ENCODE measurements at regions not wholly inside any gene's neighbourhood (a gene's known extent, or its start where the extent isn't known, plus 50 kb on each side); places are given as distances from the start of the nearest gene placed in this dataset.

DNA sequence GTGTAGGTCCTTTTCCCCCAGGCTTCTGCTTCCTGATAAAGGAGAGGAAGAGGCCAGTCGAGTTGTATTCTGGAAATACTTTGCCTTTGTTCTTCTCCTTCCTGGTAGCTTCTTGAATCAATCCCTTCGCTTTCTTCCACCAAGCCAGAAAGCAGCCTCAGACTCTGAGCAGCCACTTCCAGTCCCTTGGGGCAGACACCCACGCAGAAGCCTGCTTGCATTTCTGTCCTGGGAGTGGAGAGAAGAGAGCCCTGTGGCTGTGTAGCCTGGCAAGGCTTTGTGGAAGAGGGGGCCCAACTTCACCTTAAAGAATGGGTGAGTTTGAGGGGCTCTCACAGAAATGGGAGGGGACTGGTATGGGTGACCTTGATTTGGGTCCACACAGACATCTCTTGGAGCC is 211.0 kb upstream of the SSTR4 start (continued):
- TF ChIP-seq, protein P1, sequence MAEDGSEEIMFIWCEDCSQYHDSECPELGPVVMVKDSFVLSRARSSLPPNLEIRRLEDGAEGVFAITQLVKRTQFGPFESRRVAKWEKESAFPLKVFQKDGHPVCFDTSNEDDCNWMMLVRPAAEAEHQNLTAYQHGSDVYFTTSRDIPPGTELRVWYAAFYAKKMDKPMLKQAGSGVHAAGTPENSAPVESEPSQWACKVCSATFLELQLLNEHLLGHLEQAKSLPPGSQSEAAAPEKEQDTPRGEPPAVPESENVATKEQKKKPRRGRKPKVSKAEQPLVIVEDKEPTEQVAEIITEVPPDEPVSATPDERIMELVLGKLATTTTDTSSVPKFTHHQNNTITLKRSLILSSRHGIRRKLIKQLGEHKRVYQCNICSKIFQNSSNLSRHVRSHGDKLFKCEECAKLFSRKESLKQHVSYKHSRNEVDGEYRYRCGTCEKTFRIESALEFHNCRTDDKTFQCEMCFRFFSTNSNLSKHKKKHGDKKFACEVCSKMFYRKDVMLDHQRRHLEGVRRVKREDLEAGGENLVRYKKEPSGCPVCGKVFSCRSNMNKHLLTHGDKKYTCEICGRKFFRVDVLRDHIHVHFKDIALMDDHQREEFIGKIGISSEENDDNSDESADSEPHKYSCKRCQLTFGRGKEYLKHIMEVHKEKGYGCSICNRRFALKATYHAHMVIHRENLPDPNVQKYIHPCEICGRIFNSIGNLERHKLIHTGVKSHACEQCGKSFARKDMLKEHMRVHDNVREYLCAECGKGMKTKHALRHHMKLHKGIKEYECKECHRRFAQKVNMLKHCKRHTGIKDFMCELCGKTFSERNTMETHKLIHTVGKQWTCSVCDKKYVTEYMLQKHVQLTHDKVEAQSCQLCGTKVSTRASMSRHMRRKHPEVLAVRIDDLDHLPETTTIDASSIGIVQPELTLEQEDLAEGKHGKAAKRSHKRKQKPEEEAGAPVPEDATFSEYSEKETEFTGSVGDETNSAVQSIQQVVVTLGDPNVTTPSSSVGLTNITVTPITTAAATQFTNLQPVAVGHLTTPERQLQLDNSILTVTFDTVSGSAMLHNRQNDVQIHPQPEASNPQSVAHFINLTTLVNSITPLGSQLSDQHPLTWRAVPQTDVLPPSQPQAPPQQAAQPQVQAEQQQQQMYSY (CRISPR knock-in tag; IDR thresholded peaks at IDR 0.05) = no peak
- TF ChIP-seq, protein P2, sequence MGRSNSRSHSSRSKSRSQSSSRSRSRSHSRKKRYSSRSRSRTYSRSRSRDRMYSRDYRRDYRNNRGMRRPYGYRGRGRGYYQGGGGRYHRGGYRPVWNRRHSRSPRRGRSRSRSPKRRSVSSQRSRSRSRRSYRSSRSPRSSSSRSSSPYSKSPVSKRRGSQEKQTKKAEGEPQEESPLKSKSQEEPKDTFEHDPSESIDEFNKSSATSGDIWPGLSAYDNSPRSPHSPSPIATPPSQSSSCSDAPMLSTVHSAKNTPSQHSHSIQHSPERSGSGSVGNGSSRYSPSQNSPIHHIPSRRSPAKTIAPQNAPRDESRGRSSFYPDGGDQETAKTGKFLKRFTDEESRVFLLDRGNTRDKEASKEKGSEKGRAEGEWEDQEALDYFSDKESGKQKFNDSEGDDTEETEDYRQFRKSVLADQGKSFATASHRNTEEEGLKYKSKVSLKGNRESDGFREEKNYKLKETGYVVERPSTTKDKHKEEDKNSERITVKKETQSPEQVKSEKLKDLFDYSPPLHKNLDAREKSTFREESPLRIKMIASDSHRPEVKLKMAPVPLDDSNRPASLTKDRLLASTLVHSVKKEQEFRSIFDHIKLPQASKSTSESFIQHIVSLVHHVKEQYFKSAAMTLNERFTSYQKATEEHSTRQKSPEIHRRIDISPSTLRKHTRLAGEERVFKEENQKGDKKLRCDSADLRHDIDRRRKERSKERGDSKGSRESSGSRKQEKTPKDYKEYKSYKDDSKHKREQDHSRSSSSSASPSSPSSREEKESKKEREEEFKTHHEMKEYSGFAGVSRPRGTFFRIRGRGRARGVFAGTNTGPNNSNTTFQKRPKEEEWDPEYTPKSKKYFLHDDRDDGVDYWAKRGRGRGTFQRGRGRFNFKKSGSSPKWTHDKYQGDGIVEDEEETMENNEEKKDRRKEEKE (IDR thresholded peaks at IDR 0.05) = no peak
- TF ChIP-seq ZBED1 (IDR thresholded peaks at IDR 0.05; ENCODE audit: borderline replicate concordance) (no peak), RB1 (IDR thresholded peaks at IDR 0.05; ENCODE audit: borderline replicate concordance) (no peak)

DNA sequence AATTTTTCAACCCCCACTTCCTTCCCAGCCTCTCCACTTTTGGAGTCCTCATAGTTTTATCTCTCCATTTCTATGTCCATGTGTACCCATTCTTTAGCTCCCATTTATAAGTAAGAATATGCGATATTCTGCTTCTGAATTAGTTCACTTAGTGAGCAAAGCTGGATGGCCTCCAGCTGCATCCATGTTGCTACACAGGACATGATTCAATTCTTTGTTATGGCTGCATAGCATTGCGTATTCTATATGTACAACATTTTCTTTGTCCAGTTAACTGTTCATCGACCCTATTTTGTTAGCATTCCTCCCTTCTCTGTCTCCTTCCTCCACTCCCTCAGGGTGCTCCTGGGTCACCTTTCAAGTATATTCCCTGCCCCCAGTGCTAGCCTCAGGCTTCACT is 210.0 kb upstream of the SSTR4 start:
- Histone ChIP-seq H3K27me3 (replicated peaks in 1 of 2; ENCODE audit: control insufficient read depth in 2 of 2, insufficient read depth in 2 of 2, low read length in 1 of 2) (no peaks in the 10 kb centered on the region), H3K36me3 (ENCODE audit: control insufficient read depth in 2 of 2, insufficient read depth in 2 of 2, low read length in 1 of 2) (no peaks in the 10 kb centered on the region), H3K9ac (ENCODE audit: control insufficient read depth, insufficient read depth, low read length) (no peak overlapping the region), H4K20me1 (ENCODE audit: control insufficient read depth, insufficient read depth) (no peaks in the 10 kb centered on the region), H2AFZ (ENCODE audit: control insufficient read depth, low read depth, low read length) (no peak overlapping the region), H3K4me1 (ENCODE audit: control insufficient read depth, insufficient read depth, low read length) (no peaks in the 10 kb centered on the region), H3K9me3 (replicated peaks; ENCODE audit: control insufficient read depth, insufficient read depth, low read length) (no peaks in the 10 kb centered on the region), H3K4me2 (ENCODE audit: control insufficient read depth, insufficient read depth) (no peak overlapping the region), H3K27ac (ENCODE audit: control insufficient read depth, insufficient read depth) (no peak overlapping the region), H3K79me2 (ENCODE audit: control insufficient read depth, insufficient read depth, low read length) (no peaks in the 10 kb centered on the region), H3K4me3 (no peak overlapping the region)
- FAIRE-seq = no peak
- BruUV-seq (replicated peaks) = no TSS peak
- 8% methylated on average over 3 of the region's 3 CpGs for WGBS (ENCODE audit: insufficient coverage, insufficient replicate concordance, low lambda C conversion rate, missing lambda C conversion rate)
- TF ChIP-seq MTA3 (IDR thresholded peaks at IDR 0.05; ENCODE audit: borderline replicate concordance, low read length) = no peak
- POLR2A ChIA-PET = no interaction called here
- CTCF ChIA-PET = interaction anchor here (1.1 kb wide), 1 partner anchor 31 kb away, joined by 4 read pairs; no protein-coding TSS in a partner anchor
- SMC1A ChIA-PET (ENCODE audit: uncharacterized antibody, unreplicated experiment) = no interaction called here
- ATAC-seq = no peak
- intact Hi-C loops (cut with micrococcal nuclease; ENCODE audit: unreplicated experiment) = no loop called here
- in situ Hi-C loops (cut with MboI) = no loop called here
- RAD21 ChIA-PET (ENCODE audit: unreplicated experiment) = no interaction called here
- DNase-seq (ENCODE audit: low read depth, low spot score) = no peak

Measured in GM12878 (cell line).